BJ (cell line): ENCODE measurements at regions not wholly inside any gene's neighbourhood (a gene's known extent, or its start where the extent isn't known, plus 50 kb on each side); places are given as distances from the start of the nearest gene placed in this dataset.
"Not testable (repeated sequence)": the region's sequence is repeated elsewhere in the genome, so short reads cannot be mapped to it uniquely, and the experiment has no call there.

Experiments used
- CTCF ChIA-PET: fragments of 350-600 bp; formaldehyde crosslinking; extraction: SDS; loops from one replicate; lab custom pipeline; 2021; ENCODE audit warnings: antibody characterized with exemption, inconsistent platforms; lab: Yijun Ruan, JAX
- POLR2A ChIA-PET: fragments of 300-600 bp; sonication (Branson Sonifier 250); formaldehyde crosslinking; extraction: SDS; loops from one replicate; lab custom pipeline; 2021; ENCODE audit warnings: antibody characterized with exemption; lab: Charles Lee
- DNase-seq: peaks from one replicate; pipeline ENCODE4 v3.0.0-alpha.2; 2011; ENCODE audit warnings: low read depth
- H3K27me3 ChIP-seq: 2 replicates; pipeline ENCODE4 v1.6.0; 2011; ENCODE audit warnings: low read length; ENCODE audit not compliant: control insufficient read depth, insufficient read depth
- H3K36me3 ChIP-seq: 2 replicates; pipeline ENCODE4 v1.5.1; 2011; ENCODE audit warnings: low read length; ENCODE audit not compliant: control insufficient read depth, insufficient read depth
- H3K4me3 ChIP-seq: 2 replicates; pipeline ENCODE4 v1.5.1; 2011; ENCODE audit warnings: low read depth, mild to moderate bottlenecking, control low read depth, low read length
- TF ChIP-seq, protein P1 (sequence below): IDR thresholded peaks from 2 replicates; pipeline ENCODE4 v1.5.1; 2011; ENCODE audit warnings: low read depth, mild to moderate bottlenecking, control low read depth, inconsistent platforms, low read length, moderate library complexity; ENCODE audit not compliant: insufficient read depth

DNA sequence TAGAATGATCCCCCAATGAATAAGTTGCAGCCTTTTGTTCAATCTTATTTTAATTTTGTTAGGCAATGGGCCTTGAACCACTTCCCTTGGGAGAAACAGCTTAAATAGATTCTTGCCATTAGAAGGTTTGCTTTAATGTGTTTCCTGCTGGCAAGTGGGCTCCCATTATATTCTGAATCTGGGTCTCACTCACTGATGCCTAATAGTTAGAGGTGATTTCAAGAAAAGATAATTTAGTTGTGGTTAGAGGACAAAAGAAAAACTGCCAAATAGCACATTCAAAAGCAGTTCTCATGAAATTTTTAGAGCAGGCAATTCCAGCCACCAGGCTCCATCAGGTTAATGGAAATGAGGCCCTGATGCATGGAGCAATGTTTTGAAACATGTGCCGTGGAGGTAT is 362.6 kb upstream of the CHORDC1 start:
- Histone ChIP-seq H3K27me3 (no peaks in the 10 kb centered on the region), H3K36me3 (no peaks in the 10 kb centered on the region), H3K4me3 (no peak overlapping the region)
- TF ChIP-seq, protein P1, sequence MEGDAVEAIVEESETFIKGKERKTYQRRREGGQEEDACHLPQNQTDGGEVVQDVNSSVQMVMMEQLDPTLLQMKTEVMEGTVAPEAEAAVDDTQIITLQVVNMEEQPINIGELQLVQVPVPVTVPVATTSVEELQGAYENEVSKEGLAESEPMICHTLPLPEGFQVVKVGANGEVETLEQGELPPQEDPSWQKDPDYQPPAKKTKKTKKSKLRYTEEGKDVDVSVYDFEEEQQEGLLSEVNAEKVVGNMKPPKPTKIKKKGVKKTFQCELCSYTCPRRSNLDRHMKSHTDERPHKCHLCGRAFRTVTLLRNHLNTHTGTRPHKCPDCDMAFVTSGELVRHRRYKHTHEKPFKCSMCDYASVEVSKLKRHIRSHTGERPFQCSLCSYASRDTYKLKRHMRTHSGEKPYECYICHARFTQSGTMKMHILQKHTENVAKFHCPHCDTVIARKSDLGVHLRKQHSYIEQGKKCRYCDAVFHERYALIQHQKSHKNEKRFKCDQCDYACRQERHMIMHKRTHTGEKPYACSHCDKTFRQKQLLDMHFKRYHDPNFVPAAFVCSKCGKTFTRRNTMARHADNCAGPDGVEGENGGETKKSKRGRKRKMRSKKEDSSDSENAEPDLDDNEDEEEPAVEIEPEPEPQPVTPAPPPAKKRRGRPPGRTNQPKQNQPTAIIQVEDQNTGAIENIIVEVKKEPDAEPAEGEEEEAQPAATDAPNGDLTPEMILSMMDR = no peak
- ChIA-PET CTCF (no interaction called here), POLR2A (no interaction called here)
- no peak for DNase-seq

DNA sequence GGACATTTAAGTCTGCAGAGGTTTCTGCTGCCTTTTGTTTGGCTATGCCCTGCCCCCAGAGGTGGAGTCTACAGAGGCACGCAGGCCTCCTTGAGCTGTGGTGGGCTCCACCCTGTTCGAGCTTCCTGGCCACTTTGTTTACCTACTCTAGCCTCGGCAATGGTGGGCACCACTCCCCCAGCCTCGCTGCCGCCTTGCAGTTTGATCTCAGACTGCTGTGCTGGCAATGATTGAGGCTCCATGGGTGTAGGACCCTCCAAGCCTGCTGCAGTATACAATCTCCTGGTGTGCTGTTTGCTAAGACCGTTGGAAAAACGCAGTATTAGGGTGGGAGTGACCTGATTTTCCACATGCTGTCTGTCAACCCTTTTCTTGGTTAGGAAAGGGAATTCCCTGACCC is 360.1 kb upstream of the CHORDC1 start:
- H3K4me3 ChIP-seq, H3K27me3 ChIP-seq, H3K36me3 ChIP-seq, POLR2A ChIA-PET, CTCF ChIA-PET, DNase-seq: not testable (repeated sequence)

DNA sequence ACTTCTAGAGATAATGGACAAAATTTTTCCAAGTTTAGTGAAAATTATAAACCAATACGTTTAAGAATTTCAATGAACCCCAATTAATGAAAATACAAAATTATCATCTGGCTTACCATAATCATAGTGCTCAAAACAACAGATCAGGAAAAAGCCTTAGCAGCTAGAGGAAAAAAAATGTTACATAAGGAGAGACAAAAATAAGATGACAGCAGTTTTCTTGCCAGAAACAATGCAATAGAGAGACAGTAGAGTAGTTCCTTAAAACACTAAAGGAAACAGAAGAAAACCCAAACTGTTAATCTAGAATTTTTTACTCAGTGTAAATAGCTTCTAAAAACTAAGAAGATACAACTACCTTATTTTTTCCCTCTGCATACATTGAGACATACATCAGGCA is 341.7 kb upstream of the CHORDC1 start:
- H3K4me3 ChIP-seq = no peak overlapping the region
- POLR2A ChIA-PET = no interaction called here
- CTCF ChIA-PET = no interaction called here
- H3K27me3 ChIP-seq = no peaks in the 10 kb centered on the region
- TF ChIP-seq, protein P1 = no peak
- no peaks in the 10 kb centered on the region for H3K36me3 ChIP-seq
- DNase-seq = no peak

DNA sequence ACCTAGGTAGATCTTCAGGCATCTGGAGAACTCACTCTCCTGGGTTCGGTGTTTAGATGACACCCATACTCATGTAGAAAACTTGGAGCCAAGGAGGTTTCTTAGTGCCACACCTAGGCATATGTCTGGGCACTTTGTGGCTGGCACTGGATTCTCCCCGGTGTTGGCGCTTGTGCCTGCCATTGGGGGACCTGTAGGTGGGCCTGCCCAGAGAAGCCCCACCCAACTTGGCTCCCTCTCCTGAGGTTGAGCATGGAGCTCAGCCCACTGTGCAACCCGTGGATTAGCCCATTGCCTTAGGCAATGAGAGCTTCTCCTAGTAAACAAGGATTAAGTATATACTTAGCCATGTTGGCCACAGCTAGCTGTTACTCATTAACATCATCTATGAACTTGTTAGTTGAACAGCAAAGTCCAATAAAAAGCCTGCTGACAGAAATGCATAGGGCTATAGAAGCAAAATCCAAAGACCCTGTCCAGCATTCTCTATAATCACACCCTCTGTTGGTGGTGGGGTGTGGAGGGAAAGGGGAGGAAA is 335.5 kb upstream of the CHORDC1 start:
- ChIA-PET CTCF (no interaction called here), POLR2A (no interaction called here)
- TF ChIP-seq, protein P1 = no peak
- Histone ChIP-seq H3K27me3 (no peaks in the 10 kb centered on the region), H3K36me3 (no peaks in the 10 kb centered on the region), H3K4me3 (no peak overlapping the region)
- DNase-seq = no peak

DNA sequence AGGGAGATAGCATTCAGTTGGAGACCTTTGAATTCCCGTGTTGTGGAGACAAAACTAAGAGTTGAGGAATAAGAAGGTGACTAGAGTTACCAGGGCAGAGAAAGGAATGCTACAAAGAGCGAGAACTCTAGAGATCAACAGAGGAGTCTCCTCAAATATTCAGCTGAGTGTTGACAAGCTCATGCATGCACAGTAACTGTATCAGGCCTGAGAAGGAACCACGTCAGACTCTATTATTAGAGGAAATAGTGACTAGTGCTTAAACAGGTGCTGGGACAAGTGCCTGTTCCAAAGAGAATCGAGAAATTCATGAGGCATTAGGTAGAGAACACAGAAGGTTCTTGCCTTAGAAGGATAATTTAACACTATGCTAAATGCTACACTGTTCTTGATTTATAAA is 333.8 kb upstream of the CHORDC1 start:
- no peaks in the 10 kb centered on the region for H3K36me3 ChIP-seq
- TF ChIP-seq, protein P1 = no peak
- ChIA-PET CTCF (no interaction called here), POLR2A (no interaction called here)
- H3K4me3 ChIP-seq = no peak overlapping the region
- no peak for DNase-seq
- no peaks in the 10 kb centered on the region for H3K27me3 ChIP-seq

DNA sequence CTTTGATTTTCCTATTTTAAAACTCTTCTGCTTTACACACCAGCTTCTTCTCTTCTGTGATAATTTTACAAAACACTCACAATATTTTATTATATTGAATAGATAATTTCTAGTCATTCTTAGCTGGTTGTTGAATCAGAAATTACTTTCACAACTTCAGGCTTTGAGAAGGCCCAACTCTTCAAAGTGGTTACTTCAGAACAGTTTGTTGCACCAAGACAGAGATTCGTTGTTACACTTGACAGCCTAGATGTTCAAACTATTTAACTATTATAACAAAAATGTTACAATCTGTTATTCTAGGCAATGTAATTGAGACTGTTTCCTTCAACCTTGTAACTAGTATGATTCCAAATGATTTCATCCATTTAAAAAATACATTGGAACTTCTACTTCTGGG is 333.2 kb upstream of the CHORDC1 start:
- H3K27me3 ChIP-seq = no peaks in the 10 kb centered on the region
- H3K36me3 ChIP-seq = no peaks in the 10 kb centered on the region
- POLR2A ChIA-PET = no interaction called here
- CTCF ChIA-PET = no interaction called here
- no peak for DNase-seq
- no peak overlapping the region for H3K4me3 ChIP-seq
- TF ChIP-seq, protein P1 = no peak
